ENCODE measurements at regions not wholly inside any gene's neighbourhood (a gene's known extent, or its start where the extent isn't known, plus 50 kb on each side); places are given as distances from the start of the nearest gene placed in this dataset.

DNA sequence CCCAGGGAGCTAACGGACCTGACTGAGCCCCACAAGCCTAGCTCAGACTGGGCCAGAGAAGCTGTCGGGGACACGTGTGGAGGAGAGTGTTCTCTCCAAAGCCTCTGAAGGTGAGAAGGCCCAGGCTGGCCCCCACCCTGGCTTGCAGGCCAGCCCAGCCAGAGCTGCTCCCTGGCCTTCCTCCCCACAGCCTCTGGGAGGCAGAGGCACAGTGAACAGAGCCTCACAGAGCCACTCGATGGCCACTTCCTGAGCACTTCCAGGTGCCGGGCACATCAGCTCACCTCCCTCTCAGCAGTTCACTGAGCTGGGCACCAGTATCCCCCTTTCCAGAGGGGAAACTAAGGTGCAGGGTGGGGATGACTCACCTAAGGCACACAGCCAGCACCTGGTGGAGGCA is 109.4 kb upstream of the LINGO1 start:
- TF ChIP-seq, protein P1, sequence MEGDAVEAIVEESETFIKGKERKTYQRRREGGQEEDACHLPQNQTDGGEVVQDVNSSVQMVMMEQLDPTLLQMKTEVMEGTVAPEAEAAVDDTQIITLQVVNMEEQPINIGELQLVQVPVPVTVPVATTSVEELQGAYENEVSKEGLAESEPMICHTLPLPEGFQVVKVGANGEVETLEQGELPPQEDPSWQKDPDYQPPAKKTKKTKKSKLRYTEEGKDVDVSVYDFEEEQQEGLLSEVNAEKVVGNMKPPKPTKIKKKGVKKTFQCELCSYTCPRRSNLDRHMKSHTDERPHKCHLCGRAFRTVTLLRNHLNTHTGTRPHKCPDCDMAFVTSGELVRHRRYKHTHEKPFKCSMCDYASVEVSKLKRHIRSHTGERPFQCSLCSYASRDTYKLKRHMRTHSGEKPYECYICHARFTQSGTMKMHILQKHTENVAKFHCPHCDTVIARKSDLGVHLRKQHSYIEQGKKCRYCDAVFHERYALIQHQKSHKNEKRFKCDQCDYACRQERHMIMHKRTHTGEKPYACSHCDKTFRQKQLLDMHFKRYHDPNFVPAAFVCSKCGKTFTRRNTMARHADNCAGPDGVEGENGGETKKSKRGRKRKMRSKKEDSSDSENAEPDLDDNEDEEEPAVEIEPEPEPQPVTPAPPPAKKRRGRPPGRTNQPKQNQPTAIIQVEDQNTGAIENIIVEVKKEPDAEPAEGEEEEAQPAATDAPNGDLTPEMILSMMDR (IDR thresholded peaks at IDR 0.05) = no peak
- TF ChIP-seq EZH2 (IDR thresholded peaks at IDR 0.05) = no peak

Measured in neural progenitor cell (in vitro differentiated cells).